ENCODE measurements at regions not wholly inside any gene's neighbourhood (a gene's known extent, or its start where the extent isn't known, plus 50 kb on each side); places are given as distances from the start of the nearest gene placed in this dataset.

- DNase-seq = no peak
Measured at GRCh38 chr10:131425752-131426533, 114.4 kb upstream of the TCERG1L start.

GRCh38 chr10:131426534-131426898, 115.0 kb upstream of the TCERG1L start:
- DNase-seq = no peak

- DNase-seq = no peak
Measured at GRCh38 chr10:131427281-131427680, 115.8 kb upstream of the TCERG1L start.

GRCh38 chr10:131427901-131428300, 116.4 kb upstream of the TCERG1L start:
- no peak for DNase-seq

GRCh38 chr10:131429141-131429540, 117.6 kb upstream of the TCERG1L start:
- no peak for DNase-seq

GRCh38 chr10:131429942-131430341, 118.4 kb upstream of the TCERG1L start:
- peak; percentile 67 for DNase-seq

- no peak for DNase-seq
Measured at GRCh38 chr10:131430716-131431412, 119.3 kb upstream of the TCERG1L start.

GRCh38 chr10:131431533-131431932, 120.0 kb upstream of the TCERG1L start:
- DNase-seq = no peak

GRCh38 chr10:131431978-131432690, 120.6 kb upstream of the TCERG1L start:
- DNase-seq = no peak

GRCh38 chr10:131433568-131433967, 122.0 kb upstream of the TCERG1L start:
- no peak for DNase-seq

GRCh38 chr10:131435232-131435631, 123.7 kb upstream of the TCERG1L start:
- DNase-seq = no peak

- no peak for DNase-seq
Measured at GRCh38 chr10:131435760-131436457, 124.4 kb upstream of the TCERG1L start.

- DNase-seq = peak; percentile 37
Measured at GRCh38 chr10:131436458-131436857, 124.9 kb upstream of the TCERG1L start.

GRCh38 chr10:131437556-131438475, 126.3 kb upstream of the TCERG1L start:
- DNase-seq = peak; percentile 33

- no peak for DNase-seq
Measured at GRCh38 chr10:131438665-131439064, 127.1 kb upstream of the TCERG1L start.

GRCh38 chr10:131439705-131440104, 128.2 kb upstream of the TCERG1L start:
- DNase-seq = no peak

GRCh38 chr10:131440405-131441360, 129.2 kb upstream of the TCERG1L start:
- DNase-seq = no peak

- DNase-seq = no peak
Measured at GRCh38 chr10:131442271-131442670, 130.8 kb upstream of the TCERG1L start.

- no peak for DNase-seq
Measured at GRCh38 chr10:131444286-131444685, 132.8 kb upstream of the TCERG1L start.

- DNase-seq = peak; percentile 41
Measured at GRCh38 chr10:131444862-131445461, 133.4 kb upstream of the TCERG1L start.

All from right hindlimb (tissue), 1 donor.